Calu3 (cell line): ENCODE measurements at regions not wholly inside any gene's neighbourhood (a gene's known extent, or its start where the extent isn't known, plus 50 kb on each side); places are given as distances from the start of the nearest gene placed in this dataset.

Experiments used
- BruUV-seq: library from RNA; stranded (reverse); fragments of 400-500 nt; replicated peaks from 2 replicates; lab custom pipeline; 2021; lab: Mats Ljungman, UMichigan
- CTCF ChIA-PET: fragments of 300-600 bp; sonication (Branson Sonifier 250); formaldehyde crosslinking; loops from one replicate; lab custom pipeline; 2022; ENCODE audit warnings: antibody characterized with exemption; lab: Charles Lee
- DNase-seq: peaks from one replicate; pipeline ENCODE4 v3.0.0; 2022
- H3K27ac Mint-ChIP-seq: one replicate; pipeline ENCODE4 v1.8.0; 2022; ENCODE audit warnings: mixed read lengths; ENCODE audit not compliant: unreplicated experiment
- H3K27me3 Mint-ChIP-seq: one replicate; pipeline ENCODE4 v1.8.0; 2022; ENCODE audit warnings: mixed read lengths; ENCODE audit not compliant: unreplicated experiment
- H3K36me3 Mint-ChIP-seq: one replicate; pipeline ENCODE4 v1.8.0; 2022; ENCODE audit warnings: mild to moderate bottlenecking, moderate library complexity, mixed read lengths; ENCODE audit not compliant: insufficient read depth, unreplicated experiment
- H3K4me1 Mint-ChIP-seq: one replicate; pipeline ENCODE4 v1.8.0; 2022; ENCODE audit warnings: mild to moderate bottlenecking, low read depth, mixed read lengths; ENCODE audit not compliant: unreplicated experiment
- H3K4me3 Mint-ChIP-seq: one replicate; pipeline ENCODE4 v1.8.0; 2022; ENCODE audit warnings: mild to moderate bottlenecking, low read depth, moderate library complexity, mixed read lengths; ENCODE audit not compliant: unreplicated experiment
- H3K9me3 Mint-ChIP-seq: one replicate; pipeline ENCODE4 v1.8.0; 2022; ENCODE audit warnings: low read depth, mixed read lengths; ENCODE audit not compliant: unreplicated experiment
- CTCF ChIP-seq: fragments of 200-600 bp; IDR thresholded peaks from one replicate; pipeline ENCODE4 v1.8.0; 2022; ENCODE audit warnings: antibody characterized with exemption; ENCODE audit not compliant: unreplicated experiment
- intact Hi-C: fragments of 100-400 bp; cut with micrococcal nuclease; formaldehyde crosslinking; loops from one replicate; pipeline ENCODE4 v1.10.0; 2022; ENCODE audit not compliant: unreplicated experiment

DNA sequence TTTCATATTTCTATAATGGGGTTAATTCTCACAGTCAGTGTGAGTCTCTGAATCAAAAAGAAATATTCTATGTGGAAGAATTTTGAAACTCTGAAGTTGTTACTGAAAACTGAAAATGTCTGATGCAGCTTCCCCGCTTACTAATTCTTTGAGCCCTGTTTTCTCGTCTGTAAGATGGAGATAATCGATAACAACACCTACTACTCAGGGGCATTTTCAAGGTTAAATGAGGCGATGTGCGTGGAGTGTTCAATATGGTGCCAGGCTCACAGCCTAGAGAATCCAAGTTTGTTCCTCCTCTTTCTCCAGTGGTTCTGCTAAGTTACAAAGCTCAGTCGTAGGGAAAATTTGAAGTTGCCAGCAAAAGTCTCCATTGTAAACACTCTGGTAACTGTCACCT is 391.4 kb downstream of the FUT8 start:
- Mint-ChIP-seq H3K27me3 (peaks cover 22% of the 10 kb centered on the region), H3K36me3 (no peaks in the 10 kb centered on the region), H3K4me3 (no peak overlapping the region), H3K9me3 (no peaks in the 10 kb centered on the region), H3K4me1 (no peaks in the 10 kb centered on the region), H3K27ac (no peak overlapping the region)
- DNase-seq, result no peak
- TF ChIP-seq CTCF, result no peak
- CTCF ChIA-PET, result no interaction called here
- no TSS peak for BruUV-seq
- intact Hi-C loops, result no loop called here

DNA sequence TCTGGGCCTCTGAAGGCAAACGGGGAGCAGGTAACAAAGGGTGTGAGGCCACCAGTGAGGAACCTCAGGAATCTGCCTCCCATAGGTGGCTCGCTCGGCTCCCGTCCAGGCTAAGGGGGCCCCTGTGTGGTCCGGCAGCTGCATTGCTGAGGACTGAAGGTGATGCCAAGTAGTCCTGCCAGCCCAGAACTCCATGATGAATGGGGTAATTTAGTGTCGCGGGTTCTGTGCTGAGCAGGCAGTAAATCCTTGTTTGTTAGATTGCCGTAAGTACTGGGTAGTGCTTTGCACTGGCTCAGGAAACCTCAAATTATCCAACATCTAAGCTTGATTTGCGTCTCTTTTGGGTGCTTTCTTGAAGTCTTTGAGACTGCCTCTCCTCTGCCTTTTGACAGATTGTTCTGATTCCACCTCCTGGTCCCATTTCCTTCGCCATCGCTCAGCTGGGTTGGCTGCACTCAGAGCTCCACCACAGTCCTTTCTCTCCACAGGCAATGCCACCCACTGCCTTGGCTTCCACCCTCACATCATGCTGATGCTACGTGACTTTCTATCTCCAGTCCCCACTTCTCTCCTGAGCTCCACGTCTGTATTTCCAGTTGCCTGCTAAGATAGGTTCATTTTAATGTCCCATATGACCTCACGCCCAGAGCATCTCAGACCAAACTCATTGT is 392.0 kb downstream of the FUT8 start:
- TF ChIP-seq CTCF, result no peak
- Mint-ChIP-seq H3K4me1 (no peaks in the 10 kb centered on the region), H3K9me3 (no peaks in the 10 kb centered on the region)

DNA sequence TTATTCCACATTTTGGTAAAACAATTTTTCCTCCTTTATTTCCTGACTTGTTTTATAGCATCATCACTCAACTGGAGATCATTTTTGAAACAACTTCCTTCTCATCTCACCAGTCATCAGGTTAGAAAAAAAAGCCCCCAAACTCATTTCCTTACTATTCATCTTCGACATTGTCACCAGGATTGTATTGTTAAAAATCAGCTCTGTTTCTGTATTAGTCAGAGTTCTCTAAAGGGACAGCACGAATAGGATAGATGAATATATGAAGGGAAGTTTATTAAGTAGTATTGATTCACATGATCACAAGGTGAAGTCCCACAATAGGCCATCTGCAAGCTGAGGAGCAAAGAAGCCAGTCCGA is 392.6 kb downstream of the FUT8 start:
- no TSS peak for BruUV-seq
- intact Hi-C loops, result no loop called here
- H3K27me3 Mint-ChIP-seq, result peaks cover 18% of the 10 kb centered on the region
- H3K36me3 Mint-ChIP-seq, result no peaks in the 10 kb centered on the region
- no peaks in the 10 kb centered on the region for H3K9me3 Mint-ChIP-seq
- H3K4me3 Mint-ChIP-seq, result no peak overlapping the region
- TF ChIP-seq CTCF, result no peak
- no peak for DNase-seq
- H3K4me1 Mint-ChIP-seq, result no peaks in the 10 kb centered on the region
- CTCF ChIA-PET, result no interaction called here
- H3K27ac Mint-ChIP-seq, result no peak overlapping the region

More for the DNA sequence above, 392.0 kb downstream of the FUT8 start:
- CTCF ChIA-PET, result no interaction called here
- no peak overlapping the region for H3K4me3 Mint-ChIP-seq
- H3K36me3 Mint-ChIP-seq, result no peaks in the 10 kb centered on the region
- BruUV-seq, result no TSS peak
- no peak for DNase-seq
- intact Hi-C loops, result no loop called here
- peaks cover 22% of the 10 kb centered on the region for H3K27me3 Mint-ChIP-seq
- H3K27ac Mint-ChIP-seq, result no peak overlapping the region

GRCh38 chr14:65808390-65808789 is 395.9 kb downstream of the FUT8 start:
- H3K9me3 Mint-ChIP-seq, result no peaks in the 10 kb centered on the region
- CTCF ChIA-PET, result interaction anchor here (0.9 kb wide), 1 partner anchor 157 kb away, joined by 3 read pairs; no protein-coding TSS in a partner anchor
- no peaks in the 10 kb centered on the region for H3K27me3 Mint-ChIP-seq
- intact Hi-C loops, result no loop called here
- no TSS peak for BruUV-seq
- no peaks in the 10 kb centered on the region for H3K36me3 Mint-ChIP-seq
- DNase-seq, result no peak
- no peaks in the 10 kb centered on the region for H3K4me1 Mint-ChIP-seq
- TF ChIP-seq CTCF, result no peak
- H3K4me3 Mint-ChIP-seq, result no peak overlapping the region
- no peak overlapping the region for H3K27ac Mint-ChIP-seq
